GM12874 (cell line): ENCODE measurements at regions not wholly inside any gene's neighbourhood (a gene's known extent, or its start where the extent isn't known, plus 50 kb on each side); places are given as distances from the start of the nearest gene placed in this dataset.

Experiments used
- TF ChIP-seq, protein P1 (sequence below): IDR thresholded peaks from 2 replicates; pipeline ENCODE4 v1.5.1; 2011; ENCODE audit warnings: low read depth, mild to moderate bottlenecking, control low read depth, low read length, moderate library complexity; ENCODE audit not compliant: insufficient read depth

DNA sequence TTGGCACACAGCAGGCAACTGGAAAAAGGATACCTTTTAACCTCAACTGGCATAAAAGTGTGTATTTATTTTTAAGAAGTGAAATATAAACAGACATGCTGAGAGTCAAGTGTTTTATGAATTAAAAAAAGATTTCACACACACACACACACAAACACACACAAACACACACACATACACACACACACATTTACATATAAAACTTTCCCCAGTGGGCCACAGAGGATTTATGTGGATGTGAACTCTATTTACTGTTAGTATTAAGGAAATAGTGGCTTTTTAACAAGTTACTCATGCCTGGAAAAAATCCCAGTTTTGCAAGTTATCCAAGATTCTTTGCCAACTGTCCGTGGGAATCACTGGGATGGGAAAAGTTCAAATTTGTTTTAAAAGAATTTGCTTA, 725.9 kb upstream of the NR2F2 start:
- TF ChIP-seq, protein P1, sequence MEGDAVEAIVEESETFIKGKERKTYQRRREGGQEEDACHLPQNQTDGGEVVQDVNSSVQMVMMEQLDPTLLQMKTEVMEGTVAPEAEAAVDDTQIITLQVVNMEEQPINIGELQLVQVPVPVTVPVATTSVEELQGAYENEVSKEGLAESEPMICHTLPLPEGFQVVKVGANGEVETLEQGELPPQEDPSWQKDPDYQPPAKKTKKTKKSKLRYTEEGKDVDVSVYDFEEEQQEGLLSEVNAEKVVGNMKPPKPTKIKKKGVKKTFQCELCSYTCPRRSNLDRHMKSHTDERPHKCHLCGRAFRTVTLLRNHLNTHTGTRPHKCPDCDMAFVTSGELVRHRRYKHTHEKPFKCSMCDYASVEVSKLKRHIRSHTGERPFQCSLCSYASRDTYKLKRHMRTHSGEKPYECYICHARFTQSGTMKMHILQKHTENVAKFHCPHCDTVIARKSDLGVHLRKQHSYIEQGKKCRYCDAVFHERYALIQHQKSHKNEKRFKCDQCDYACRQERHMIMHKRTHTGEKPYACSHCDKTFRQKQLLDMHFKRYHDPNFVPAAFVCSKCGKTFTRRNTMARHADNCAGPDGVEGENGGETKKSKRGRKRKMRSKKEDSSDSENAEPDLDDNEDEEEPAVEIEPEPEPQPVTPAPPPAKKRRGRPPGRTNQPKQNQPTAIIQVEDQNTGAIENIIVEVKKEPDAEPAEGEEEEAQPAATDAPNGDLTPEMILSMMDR: no peak

DNA sequence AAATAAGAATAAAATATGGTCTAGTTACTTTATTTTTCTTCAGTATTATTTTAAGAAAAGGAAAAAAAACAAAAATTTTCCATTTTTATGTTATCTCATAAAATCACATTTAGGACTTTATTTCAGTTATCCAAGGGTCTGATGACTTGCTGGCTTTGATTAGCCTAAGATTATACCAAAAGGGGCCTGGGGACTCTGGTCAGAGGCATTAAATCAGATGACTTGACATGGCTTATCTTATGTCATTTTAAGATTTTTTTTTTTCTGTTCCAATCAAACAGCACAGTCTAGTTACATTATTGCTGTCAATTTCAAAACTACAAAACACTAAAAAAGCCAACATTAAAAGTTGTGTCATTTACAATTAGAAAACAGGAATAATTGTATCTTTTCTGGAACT, 725.4 kb upstream of the NR2F2 start:
- TF ChIP-seq, protein P1: no peak

DNA sequence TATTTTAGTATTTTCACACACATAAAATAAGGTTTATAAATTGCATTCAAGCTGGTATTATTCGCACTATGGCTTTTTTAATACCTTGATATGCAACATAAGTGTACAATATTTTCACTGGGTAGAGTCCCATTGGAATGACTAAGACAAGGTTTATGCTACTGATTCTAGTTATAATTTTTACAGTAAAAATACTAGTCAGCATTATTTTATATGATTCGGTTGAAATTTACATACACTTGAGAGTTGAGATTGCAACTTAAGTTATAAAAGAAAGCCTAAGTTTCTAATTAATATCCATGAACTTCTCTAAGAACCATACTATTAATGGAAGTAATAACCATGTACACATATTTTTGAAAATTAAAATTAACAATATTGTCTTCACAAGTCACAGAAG, 723.9 kb upstream of the NR2F2 start:
- TF ChIP-seq, protein P1: no peak

- TF ChIP-seq, protein P1: no peak
These were observed 722.1 kb upstream of the NR2F2 start for GRCh38 chr15:95608371-95608770.

GRCh38 chr15:95609096-95609495, 721.4 kb upstream of the NR2F2 start:
- TF ChIP-seq, protein P1: no peak

- TF ChIP-seq, protein P1: no peak
These were observed 719.6 kb upstream of the NR2F2 start for GRCh38 chr15:95610945-95611344.

- TF ChIP-seq, protein P1: no peak
These were observed 715.1 kb upstream of the NR2F2 start for GRCh38 chr15:95615436-95615835.

GRCh38 chr15:95616306-95616705, 714.2 kb upstream of the NR2F2 start:
- TF ChIP-seq, protein P1: no peak
